ENCODE measurements at regions not wholly inside any gene's neighbourhood (a gene's known extent, or its start where the extent isn't known, plus 50 kb on each side); places are given as distances from the start of the nearest gene placed in this dataset.

GRCh38 chr7:96624954-96625353, 84.7 kb downstream of the SEM1 start:
- TF ChIP-seq CTCF (IDR thresholded peaks at IDR 0.05; ENCODE audit: low read depth, low read length, missing input control): no peak
- no peak for TF ChIP-seq RAD21 (IDR thresholded peaks at IDR 0.05)
- TF ChIP-seq FOXA1 (IDR thresholded peaks at IDR 0.05): no peak
- TF ChIP-seq SP1 (IDR thresholded peaks at IDR 0.05): no peak
- TF ChIP-seq ZBTB33 (IDR thresholded peaks at IDR 0.05): no peak
- TF ChIP-seq NR2F2 (IDR thresholded peaks at IDR 0.05): no peak

Measured in liver (tissue), 3 donors.